Keratinocyte (primary cell): ENCODE measurements at regions not wholly inside any gene's neighbourhood (a gene's known extent, or its start where the extent isn't known, plus 50 kb on each side); places are given as distances from the start of the nearest gene placed in this dataset.

Experiments used
- EZH2 ChIP-seq: IDR thresholded peaks from one replicate; pipeline ENCODE4 v1.6.1; 2012; ENCODE audit warnings: inconsistent platforms, mild to moderate bottlenecking, low read length, moderate library complexity
- TF ChIP-seq, protein P1 (sequence below), 3 experiments: IDR thresholded peaks in 1 of 3; conservative IDR thresholded peaks in 1 of 3; optimal IDR thresholded peaks in 1 of 3; 2 replicates in 2 of 3; 3 replicates in 1 of 3; pipeline versions ENCODE3 to v1.5.1; 2011; ENCODE audit warnings: low read length in 3 of 3, mild to moderate bottlenecking in 3 of 3, moderate library complexity in 2 of 3, control low read depth in 1 of 3, inconsistent platforms in 1 of 3; ENCODE audit not compliant: insufficient read depth in 2 of 3; ENCODE audit errors: extremely low read depth in 1 of 3

DNA sequence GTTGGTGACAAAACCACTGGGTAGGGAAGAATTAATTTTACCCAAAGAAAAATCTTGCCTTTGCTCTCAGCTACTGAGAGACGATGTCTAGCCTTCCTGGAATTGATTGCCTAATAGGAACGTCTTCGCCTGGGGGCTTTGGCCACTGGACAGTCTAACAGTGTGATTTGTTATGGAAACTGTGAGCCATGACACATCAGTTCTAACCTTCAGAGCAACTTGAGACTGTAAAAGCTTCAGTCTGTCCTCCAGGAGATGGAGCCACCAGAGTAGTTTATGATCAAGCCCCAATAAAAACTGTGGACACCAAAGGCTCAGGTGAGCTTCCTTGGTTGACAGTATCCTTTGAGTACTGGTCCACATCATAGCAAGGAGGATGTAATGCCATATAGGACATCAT is 235.8 kb upstream of the TMCO5A start:
- TF ChIP-seq EZH2: no peak
- TF ChIP-seq, protein P1, sequence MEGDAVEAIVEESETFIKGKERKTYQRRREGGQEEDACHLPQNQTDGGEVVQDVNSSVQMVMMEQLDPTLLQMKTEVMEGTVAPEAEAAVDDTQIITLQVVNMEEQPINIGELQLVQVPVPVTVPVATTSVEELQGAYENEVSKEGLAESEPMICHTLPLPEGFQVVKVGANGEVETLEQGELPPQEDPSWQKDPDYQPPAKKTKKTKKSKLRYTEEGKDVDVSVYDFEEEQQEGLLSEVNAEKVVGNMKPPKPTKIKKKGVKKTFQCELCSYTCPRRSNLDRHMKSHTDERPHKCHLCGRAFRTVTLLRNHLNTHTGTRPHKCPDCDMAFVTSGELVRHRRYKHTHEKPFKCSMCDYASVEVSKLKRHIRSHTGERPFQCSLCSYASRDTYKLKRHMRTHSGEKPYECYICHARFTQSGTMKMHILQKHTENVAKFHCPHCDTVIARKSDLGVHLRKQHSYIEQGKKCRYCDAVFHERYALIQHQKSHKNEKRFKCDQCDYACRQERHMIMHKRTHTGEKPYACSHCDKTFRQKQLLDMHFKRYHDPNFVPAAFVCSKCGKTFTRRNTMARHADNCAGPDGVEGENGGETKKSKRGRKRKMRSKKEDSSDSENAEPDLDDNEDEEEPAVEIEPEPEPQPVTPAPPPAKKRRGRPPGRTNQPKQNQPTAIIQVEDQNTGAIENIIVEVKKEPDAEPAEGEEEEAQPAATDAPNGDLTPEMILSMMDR (optimal IDR thresholded peaks at IDR 0.05 in 1 of 3, IDR thresholded peaks at IDR 0.05 in 1 of 3, conservative IDR thresholded peaks at IDR 0.05 in 1 of 3; ENCODE audit: extremely low read depth in 1 of 3, insufficient read depth in 2 of 3, low read length in 3 of 3): no peak
